Fibroblast of upper back skin (primary cell): ENCODE measurements at regions not wholly inside any gene's neighbourhood (a gene's known extent, or its start where the extent isn't known, plus 50 kb on each side); places are given as distances from the start of the nearest gene placed in this dataset.
"Not testable (repeated sequence)": the region's sequence is repeated elsewhere in the genome, so short reads cannot be mapped to it uniquely, and the experiment has no call there.

Source experiments
- DNase-seq: peaks from one replicate; pipeline ENCODE4 v3.0.0-alpha.2; 2013

- no peak for DNase-seq
These were observed 533.6 kb upstream of the API5 start for GRCh38 chr11:42778193-42778592.

DNA sequence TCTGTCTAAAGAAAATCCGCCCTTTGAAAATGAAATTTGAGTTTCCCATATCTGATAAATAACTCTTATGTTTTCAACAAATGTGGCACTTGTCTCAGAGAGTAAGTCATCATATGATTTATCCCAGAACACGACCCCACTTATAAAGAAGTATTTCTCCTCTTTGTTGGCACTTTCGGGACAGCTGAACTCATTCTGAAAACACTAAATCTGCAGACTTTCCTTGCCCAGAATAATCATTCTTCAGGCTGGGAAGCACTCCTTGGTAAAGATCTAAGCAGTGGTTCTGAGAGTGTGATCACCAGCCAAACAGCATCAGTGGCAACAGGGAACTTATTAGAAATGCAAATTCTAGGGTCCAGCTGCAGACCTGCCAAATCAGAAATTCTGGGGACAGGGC lies 532.2 kb upstream of the API5 start:
- DNase-seq: no peak

DNA sequence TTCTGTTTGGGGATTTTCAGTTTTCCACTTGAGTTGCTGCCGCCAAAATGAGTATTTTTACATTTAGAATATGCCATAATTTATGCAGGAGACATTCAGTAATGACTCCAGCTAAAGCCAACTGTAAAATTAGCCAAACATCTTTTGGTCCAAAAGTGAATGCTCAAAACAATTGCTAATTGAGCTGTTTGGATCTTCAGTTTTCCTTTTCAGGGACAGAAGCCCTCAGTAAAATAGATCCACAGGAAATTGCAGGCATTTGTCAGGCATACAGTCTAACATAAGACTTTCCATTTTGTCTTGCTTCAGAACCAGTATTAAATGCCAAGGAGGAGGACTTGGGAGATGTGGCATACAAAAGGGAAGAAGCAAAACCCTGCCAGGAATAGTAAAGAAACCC lies 524.8 kb upstream of the API5 start:
- DNase-seq: no peak

GRCh38 chr11:42795483-42795882 lies 516.3 kb upstream of the API5 start:
- not testable (repeated sequence) for DNase-seq

DNA sequence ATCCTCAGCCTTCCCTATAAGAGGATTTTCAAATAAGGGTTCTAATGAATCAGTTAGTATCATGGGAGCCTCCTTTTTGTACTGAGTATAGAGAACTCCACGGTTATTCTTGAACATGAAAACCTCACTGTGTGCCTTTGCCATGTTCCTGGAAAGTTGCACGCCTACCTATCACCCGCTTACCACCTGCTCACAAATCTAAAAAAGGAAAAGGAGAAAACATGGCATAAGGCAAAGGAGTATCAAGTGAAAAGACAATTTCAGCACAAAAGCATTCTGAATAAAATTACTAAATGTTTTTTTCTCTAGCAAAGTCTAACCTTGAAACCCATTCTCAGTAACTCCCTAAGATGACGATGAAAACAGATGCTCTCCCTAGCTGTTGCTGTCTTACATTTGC lies 511.8 kb upstream of the API5 start:
- no peak for DNase-seq

DNA sequence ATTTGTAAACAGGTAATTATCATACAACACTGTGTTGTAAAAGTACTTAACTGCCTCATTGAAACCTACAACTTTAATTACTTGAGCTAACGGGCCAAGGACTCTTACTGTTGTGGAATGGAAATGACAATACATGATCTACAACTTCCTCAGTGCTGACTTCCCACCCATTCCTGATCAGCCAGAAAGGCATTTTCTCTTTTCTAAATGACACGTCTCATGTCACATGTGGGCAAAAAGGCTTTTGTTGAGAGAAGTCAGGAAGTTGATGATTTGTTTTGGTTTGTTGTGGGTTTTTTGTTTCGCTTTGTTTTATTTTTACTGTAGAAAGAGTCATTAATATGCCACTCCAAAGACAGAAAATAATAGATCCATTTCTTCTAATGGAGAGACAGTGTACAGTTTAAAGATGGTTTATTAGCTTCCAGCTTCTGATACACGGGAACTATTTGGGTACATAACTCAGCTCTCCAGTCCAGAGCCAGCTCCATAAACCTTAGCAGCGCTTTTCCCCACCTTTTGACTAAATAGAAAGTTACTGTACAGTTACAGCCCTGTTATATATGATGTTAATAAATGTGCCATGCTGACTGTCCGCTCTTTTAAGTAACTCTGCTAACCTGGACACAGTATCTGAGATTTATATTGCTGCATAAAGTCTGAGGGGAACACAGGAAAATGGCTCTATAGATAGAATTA lies 509.4 kb upstream of the API5 start:
- DNase-seq: no peak

DNA sequence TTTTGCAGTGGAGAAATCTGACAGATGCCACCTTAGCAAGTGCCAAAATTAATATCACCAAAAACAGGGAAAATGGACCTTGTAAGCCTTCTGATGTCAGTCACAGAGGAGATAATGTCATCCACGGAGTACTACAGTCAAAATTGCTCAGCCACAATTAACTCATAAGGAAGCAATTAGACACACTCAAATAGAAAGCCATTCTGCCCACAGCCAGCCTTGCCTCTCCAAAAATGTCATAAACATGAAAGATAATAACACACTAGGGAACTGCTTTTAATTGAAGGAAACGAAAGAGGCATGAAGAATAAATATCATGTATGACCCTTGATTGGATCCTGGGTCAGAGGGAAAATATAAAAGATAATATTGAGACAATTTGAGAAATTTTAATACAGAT lies 505.6 kb upstream of the API5 start:
- DNase-seq: no peak

DNA sequence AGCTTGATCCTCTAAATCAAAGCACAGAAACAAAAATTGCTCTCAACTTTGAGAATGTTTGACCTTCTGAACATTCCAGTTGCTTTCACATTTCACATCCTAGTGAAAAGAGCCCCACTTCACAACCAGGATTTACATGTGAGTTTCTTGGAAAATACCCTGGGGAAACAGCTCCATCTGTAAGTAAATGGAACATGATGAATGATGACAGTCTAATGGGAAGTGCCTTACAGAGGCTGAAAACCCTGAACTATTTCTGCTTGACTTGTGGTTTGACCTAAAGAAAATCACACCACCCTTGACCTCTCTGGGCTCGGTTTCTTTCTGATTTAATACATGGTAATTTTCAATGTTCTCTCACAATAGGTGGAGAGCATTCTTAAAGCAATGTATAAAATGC lies 499.4 kb upstream of the API5 start:
- DNase-seq: no peak

- DNase-seq: no peak
These were observed 498.8 kb upstream of the API5 start for GRCh38 chr11:42812960-42813359.

GRCh38 chr11:42816471-42816870 lies 495.3 kb upstream of the API5 start:
- DNase-seq: no peak

DNA sequence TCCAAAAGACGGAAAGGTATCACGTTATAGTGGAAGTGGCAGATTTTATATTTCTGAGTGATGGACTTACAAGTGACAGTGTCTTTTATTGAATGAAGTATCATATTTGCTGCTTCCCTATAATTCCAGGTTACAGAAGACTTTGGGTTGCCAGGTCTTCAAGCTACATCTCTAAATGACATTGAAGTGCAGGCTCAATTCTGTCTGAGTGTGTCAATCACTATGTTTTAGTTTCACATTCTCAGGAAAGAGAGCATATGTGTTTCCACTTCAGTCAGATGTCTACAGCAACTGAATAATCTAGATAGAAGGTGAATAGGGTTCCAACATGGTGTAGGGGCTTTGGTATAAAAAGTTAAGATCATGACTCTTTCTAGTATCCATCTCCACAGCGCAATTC lies 492.7 kb upstream of the API5 start:
- DNase-seq: no peak

GRCh38 chr11:42822188-42822587 lies 489.6 kb upstream of the API5 start:
- not testable (repeated sequence) for DNase-seq

DNA sequence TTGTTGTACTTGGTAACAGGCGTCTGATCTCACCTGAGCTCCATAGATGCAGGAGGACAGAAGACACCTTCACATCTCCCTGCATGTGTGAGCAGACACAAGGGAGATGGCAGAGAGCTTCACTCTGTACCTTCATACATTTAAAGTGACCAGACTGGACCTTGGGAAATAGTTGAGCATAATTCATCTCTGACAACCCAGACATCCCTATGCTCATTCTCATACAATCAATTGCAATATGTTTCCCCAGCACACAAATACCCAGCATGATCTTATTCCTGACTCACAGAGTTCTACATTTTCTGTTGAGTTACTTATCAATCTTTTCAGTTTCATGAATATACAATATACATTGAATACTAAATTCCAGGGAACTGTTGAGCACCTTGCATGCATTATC lies 488.2 kb upstream of the API5 start:
- no peak for DNase-seq

GRCh38 chr11:42824067-42824466 lies 487.7 kb upstream of the API5 start:
- no peak for DNase-seq

DNA sequence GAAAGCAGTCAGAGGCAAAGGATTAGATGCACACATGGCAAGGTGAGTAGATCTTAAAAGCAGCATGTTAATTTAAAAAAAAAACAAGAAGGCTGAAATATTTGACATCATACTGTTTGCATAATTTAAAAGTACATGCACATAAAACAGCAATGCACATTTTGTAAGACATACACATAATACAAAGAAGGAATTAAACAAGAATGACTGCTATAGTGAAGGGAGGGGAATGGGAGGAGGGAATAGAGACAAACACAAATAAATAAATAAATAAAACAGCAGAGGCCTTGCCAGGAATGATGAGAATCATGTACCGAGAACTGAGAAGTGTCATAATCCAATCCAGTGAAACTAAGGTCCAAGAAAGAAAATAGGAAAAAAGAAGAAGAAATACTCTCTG lies 486.2 kb upstream of the API5 start:
- no peak for DNase-seq

DNA sequence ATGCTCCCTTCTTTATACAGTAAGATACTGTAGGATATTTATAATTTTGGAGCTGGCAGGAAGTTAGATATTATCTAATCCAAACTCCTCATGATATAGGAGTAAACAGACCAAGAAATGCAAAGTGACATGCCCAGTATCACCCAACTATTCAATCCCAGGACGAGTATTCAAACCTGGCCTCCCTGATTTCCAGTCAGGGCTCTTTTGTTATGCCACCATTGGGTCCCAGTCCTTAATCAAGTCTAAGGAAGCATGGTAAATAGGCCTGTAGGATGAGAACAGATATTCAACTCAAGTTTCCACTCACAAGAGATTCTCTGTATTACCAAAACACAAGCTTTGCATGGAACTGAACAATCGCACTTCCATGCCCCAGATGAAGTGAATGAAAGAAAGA lies 484.0 kb upstream of the API5 start:
- no peak for DNase-seq

DNA sequence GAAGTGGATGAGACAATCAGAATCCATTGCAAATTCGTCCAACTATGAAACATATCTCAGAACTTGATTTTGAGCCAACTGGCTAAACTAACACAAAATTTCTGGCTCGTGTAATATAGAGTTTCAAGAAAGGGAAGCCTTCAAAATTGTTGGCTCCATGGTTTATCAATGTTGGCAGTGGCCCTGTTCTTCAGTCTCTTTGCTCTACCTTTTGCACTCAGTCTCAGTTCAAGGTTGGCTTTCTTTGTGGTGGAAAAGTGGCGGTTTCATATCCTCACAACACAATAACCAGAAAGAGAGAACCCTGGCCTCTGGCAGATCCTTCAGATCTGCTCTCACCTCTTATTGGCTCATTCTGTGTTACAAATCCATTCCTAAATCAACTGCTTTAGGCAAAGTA lies 473.8 kb upstream of the API5 start:
- DNase-seq: no peak

DNA sequence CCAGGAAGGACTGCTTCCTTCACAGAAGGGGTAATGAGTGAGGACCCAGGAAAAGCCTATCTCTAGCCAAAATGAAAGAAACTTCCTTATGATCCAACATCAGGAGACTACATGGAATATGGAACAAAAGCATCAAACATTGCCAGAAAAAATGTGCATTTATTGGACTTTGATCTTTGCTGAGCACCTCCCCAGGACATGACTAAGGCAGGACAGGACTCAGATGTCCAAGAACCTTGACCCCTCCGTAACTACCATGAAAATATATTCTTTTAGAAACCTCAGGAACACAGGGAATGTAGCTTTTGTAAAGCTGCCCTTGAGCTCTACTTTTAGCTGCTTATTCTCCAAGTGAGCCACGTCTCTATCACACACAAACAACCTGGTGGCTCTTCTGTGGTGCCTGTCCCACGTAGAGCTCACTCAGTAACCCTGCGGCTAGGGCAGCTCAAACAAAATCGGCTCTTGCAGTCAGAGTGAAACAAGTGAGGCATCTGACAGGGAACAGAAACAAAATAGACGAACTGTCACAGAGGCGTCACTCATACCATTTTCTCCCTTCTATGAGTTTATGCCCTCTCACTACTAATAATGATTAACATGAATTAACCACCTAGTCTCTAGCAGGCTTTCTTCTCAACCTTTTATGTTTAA lies 471.5 kb upstream of the API5 start:
- no peak for DNase-seq

- DNase-seq: no peak
These were observed 470.9 kb upstream of the API5 start for GRCh38 chr11:42840860-42841259.

DNA sequence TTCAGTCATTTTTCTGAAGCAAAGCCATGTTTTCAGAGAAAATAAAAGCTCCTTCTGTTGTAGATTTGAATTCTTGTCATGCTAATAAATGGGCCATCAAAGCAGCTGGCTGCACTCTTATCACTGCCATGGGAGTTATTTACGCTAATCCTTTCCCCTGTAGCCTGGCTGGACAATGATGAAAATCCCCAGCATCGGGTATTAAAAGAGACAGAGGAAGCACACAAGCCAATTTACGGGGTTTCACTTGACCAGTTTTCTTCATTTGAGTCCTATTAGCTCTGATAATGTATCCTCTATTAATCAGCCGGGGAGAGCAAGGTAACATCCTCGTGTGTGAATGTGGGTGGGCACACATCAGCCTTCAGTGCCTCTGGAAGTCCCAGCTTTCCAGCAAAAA lies 470.2 kb upstream of the API5 start:
- DNase-seq: no peak

GRCh38 chr11:42849362-42849761 lies 462.4 kb upstream of the API5 start:
- DNase-seq: no peak

GRCh38 chr11:42857344-42857743 lies 454.5 kb upstream of the API5 start:
- DNase-seq: no peak

GRCh38 chr11:42870480-42870879 lies 441.3 kb upstream of the API5 start:
- no peak for DNase-seq

DNA sequence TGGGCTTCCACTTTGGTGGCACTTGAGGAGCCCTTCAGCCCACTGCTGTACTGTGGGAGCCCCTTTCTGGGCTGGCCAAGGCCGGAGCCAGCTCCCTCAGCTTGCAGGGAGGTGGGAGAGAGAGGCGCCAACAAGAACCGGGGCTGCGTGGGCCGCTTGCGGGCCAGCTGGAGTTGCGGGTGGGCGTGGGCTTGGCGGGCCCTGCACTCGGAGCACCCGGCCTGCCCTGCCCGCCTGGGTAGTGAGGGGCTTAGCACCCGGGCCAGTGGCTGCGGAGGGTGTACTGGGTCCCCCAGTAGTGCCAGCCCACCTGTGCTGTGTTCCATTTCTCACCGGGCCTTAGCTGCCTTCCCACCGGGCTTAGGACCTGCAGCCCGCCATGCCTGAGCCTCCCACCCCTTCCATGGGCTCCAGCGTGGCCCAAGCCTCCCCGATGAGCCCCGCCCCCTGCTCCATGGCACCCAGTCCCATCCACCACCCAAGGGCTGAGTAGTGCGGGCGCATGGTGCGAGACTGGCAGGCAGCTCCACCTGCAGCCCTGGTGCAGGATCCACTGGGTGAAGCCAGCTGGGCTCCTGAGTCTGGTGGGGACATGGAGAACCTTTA lies 437.9 kb upstream of the API5 start:
- not testable (repeated sequence) for DNase-seq

DNA sequence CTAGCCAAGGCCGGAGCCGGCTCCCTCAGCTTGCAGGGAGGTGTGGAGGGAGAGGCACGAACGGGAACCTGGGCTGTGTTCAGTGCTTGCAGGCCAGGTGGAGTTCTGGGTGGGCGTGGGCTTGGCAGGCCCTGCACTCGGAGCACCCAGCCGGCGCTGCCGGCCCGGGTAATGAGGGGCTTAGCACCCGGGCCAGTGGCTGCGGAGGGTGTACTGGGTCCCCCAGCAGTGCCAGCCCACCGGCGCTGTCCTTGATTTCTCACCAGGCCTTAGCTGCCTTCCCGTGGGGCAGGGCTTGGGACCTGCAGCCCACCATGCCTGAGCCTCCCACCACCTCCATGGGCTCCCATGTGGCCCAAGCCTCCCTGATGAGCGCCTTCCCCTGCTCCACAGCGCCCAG lies 430.5 kb upstream of the API5 start:
- not testable (repeated sequence) for DNase-seq
